ENCODE measurements at regions not wholly inside any gene's neighbourhood (a gene's known extent, or its start where the extent isn't known, plus 50 kb on each side); places are given as distances from the start of the nearest gene placed in this dataset.
"Not testable (repeated sequence)": the region's sequence is repeated elsewhere in the genome, so short reads cannot be mapped to it uniquely, and the experiment has no call there.

GRCh38 chr2:111251711-111252110 lies 131.0 kb downstream of the BCL2L11 start:
- no peak for DNase-seq (ENCODE audit: low spot score)

- DNase-seq (ENCODE audit: low spot score): no peak
These were observed 131.7 kb downstream of the BCL2L11 start for GRCh38 chr2:111252436-111252835.

- DNase-seq (ENCODE audit: low spot score): not testable (repeated sequence)
These were observed 134.2 kb downstream of the BCL2L11 start for GRCh38 chr2:111254916-111255315.

- DNase-seq (ENCODE audit: low spot score): not testable (repeated sequence)
These were observed 135.9 kb downstream of the BCL2L11 start for GRCh38 chr2:111256628-111257027.

GRCh38 chr2:111257607-111258006 lies 136.9 kb downstream of the BCL2L11 start:
- not testable (repeated sequence) for DNase-seq (ENCODE audit: low spot score)

- DNase-seq (ENCODE audit: low spot score): not testable (repeated sequence)
These were observed 137.6 kb downstream of the BCL2L11 start for GRCh38 chr2:111258318-111258717.

GRCh38 chr2:111262627-111263379 lies 142.1 kb downstream of the BCL2L11 start:
- not testable (repeated sequence) for DNase-seq (ENCODE audit: low spot score)

- DNase-seq (ENCODE audit: low spot score): not testable (repeated sequence)
These were observed 142.8 kb downstream of the BCL2L11 start for GRCh38 chr2:111263380-111264017.

GRCh38 chr2:111264956-111265355 lies 144.2 kb downstream of the BCL2L11 start:
- not testable (repeated sequence) for DNase-seq (ENCODE audit: low spot score)

- DNase-seq (ENCODE audit: low spot score): not testable (repeated sequence)
These were observed 145.8 kb downstream of the BCL2L11 start for GRCh38 chr2:111266556-111266955.

GRCh38 chr2:111267038-111267437 lies 146.3 kb downstream of the BCL2L11 start:
- not testable (repeated sequence) for DNase-seq (ENCODE audit: low spot score)

GRCh38 chr2:111269761-111270323 lies 149.1 kb downstream of the BCL2L11 start:
- not testable (repeated sequence) for DNase-seq (ENCODE audit: low spot score)

- not testable (repeated sequence) for DNase-seq (ENCODE audit: low spot score)
These were observed 149.9 kb downstream of the BCL2L11 start for GRCh38 chr2:111270569-111270968.

GRCh38 chr2:111271647-111272304 lies 151.1 kb downstream of the BCL2L11 start:
- DNase-seq (ENCODE audit: low spot score): not testable (repeated sequence)

GRCh38 chr2:111273007-111273406 lies 152.3 kb downstream of the BCL2L11 start:
- DNase-seq (ENCODE audit: low spot score): not testable (repeated sequence)

- not testable (repeated sequence) for DNase-seq (ENCODE audit: low spot score)
These were observed 154.5 kb downstream of the BCL2L11 start for GRCh38 chr2:111275047-111275853.

- DNase-seq (ENCODE audit: low spot score): not testable (repeated sequence)
These were observed 155.1 kb downstream of the BCL2L11 start for GRCh38 chr2:111275854-111276171.

GRCh38 chr2:111278133-111278532 lies 157.4 kb downstream of the BCL2L11 start:
- not testable (repeated sequence) for DNase-seq (ENCODE audit: low spot score)

GRCh38 chr2:111280709-111281286 lies 160.1 kb downstream of the BCL2L11 start:
- DNase-seq (ENCODE audit: low spot score): not testable (repeated sequence)

GRCh38 chr2:111282162-111282561 lies 161.4 kb downstream of the BCL2L11 start:
- not testable (repeated sequence) for DNase-seq (ENCODE audit: low spot score)

Measured in CD4-positive, alpha-beta T cell treated with Interleukin-2 at 100 ng/mL for 4 hours (primary cell).